NCI-H2107 treated with DMSO at 0.1 percent for 48 hours (cell line): ENCODE measurements at regions not wholly inside any gene's neighbourhood (a gene's known extent, or its start where the extent isn't known, plus 50 kb on each side); places are given as distances from the start of the nearest gene placed in this dataset.

Source experiments
- DNase-seq: peaks from one replicate; lab custom pipeline; 2025; ENCODE audit not compliant: unreplicated experiment; lab: John Stamatoyannopoulos, UW

DNA sequence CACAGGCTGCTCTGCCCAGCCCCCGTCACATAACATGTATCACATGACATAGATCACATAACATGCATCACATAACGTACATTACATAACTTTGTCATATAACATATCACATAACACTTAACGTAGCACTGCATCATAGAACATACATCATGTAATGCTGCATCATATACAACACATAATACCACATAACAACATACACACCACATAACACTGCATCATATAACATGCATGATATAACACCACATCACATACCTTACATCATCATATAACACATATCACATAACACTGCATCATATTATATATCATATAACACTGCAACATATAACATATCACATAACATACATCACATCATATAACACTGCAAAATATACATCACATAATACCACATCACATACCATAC, 83.8 kb downstream of the AXIN2 start:
- no peak for DNase-seq

DNA sequence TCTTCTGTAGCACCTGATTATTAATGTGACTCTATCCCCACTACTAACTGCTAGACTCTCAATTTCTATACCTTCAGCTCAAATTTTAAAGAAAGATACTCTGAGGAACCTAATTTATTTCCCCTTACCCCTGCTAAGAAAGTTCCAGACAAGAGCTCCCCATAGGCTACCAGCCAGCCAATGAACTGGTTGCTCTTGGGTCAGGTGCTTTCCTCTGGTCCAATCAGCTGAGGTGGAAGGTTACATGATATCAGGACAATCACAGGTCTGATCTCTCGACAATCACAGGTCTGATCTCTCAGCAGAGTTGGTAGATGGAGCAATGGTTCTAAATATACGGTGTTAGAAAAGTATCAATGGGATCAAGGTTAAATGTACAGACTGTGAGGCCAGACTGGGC, 86.8 kb downstream of the AXIN2 start:
- no peak for DNase-seq

DNA sequence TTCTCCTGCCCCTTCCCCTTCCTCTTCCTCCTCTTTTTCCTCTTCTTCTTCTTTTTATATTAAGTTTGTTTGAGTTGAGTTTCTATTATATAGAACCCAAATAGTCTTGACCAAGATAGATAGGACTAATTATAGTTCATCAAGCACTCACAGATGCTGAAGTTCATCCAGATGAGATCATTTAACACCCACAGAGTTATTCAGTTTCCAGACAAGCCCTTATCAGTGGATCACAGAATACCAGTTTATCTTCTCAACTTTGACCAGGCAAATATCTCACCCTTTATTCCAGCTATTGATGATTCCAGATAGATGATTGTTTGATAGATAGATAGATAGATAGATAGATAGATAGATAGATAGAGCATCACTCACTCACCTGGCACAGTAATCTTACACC, 87.5 kb downstream of the AXIN2 start:
- no peak for DNase-seq

- DNase-seq, result no peak
These were observed 88.1 kb downstream of the AXIN2 start for GRCh38 chr17:65473363-65473762.

DNA sequence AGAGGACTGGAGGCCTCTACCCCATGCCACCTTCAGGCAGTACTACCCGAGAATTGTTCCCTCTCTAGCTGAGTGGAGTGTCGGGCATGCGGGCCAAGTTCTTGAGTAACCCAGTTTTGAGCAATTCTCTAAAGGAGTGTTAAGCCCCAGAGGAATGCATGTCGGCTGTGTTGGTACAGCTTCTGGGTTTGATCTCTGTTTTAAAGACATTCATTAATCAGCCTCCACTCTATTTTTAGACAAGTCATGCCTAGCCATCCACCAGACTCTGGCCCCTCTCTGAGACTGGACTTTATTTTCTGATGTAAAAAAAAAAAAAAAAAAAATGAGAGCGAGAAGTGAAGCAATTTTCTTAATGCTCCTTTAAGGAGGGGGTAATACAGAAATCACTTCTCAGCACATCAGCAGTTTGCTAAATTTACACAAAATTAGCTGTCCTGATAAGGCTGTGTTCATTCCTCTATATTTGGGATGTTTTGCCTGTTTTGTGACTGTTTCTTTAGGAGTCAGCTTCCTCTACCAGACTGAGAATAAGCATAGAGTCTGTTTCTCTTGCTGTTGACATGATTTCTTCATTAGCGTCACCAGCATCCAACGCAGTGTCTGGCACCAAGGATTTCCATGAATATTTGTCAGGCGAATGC, 88.7 kb downstream of the AXIN2 start:
- DNase-seq, result no peak

DNA sequence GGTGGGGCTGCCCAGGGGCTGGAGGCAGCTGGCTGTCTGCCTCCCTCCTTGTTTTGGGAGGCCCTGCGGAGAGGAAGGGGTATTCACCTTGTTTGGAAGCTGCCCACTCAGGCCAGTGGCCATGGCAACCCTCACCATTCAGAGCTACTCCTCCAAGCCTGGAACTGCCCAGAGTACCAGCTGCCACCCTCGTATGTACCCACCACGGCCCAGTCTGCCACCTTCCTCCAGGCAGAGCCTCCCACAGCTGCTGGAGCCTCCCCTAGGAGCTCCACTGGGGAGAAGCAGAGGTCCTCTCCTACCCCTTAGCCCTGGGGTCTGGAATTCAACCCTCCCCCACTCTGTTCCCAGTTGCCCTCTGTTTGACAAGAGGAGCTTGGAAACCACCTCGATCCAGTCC, 90.7 kb downstream of the AXIN2 start:
- no peak for DNase-seq

DNA sequence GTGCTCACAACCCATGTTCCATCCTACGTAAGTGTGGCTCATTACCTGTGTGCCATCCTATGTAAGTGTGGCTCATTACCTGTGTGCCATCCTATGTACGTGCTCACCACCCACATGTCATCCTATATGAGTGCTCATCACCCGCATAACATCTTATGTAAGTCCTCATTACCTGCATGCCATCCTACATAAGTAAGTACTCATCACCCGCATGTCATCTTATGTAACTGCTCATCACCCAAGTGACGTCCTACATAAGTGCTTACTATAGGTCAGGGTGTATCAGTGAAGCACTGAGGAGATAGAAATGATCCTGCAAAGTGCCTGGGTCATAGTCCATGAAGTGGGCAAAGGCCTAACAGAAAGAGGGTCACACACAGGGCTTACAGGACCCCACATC, 93.1 kb downstream of the AXIN2 start:
- DNase-seq, result no peak

GRCh38 chr17:65467156-65467555, 94.3 kb downstream of the AXIN2 start:
- no peak for DNase-seq

- no peak for DNase-seq
These were observed 94.9 kb downstream of the AXIN2 start for GRCh38 chr17:65466547-65466946.

DNA sequence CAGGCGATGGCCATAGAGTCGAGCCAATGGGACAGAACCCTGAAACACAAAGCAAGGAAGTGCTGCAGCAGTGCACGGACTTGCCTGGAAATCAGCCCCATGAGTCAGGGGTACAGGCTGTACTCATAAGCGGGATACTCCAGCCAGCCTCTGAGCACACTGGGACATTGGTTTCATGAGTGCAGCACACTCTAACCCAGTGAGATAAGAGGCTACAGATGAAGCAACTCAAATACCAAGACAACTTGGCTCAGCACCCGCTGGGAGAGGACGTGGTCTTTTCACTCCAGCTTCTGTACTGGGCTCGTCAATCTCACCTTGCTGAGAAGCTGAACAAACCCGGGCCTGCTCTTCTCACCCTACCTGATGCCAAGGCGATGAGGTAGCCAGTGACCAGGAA, 98.2 kb downstream of the AXIN2 start:
- DNase-seq, result no peak

GRCh38 chr17:65459677-65460347, 101.6 kb downstream of the AXIN2 start:
- DNase-seq, result no peak

DNA sequence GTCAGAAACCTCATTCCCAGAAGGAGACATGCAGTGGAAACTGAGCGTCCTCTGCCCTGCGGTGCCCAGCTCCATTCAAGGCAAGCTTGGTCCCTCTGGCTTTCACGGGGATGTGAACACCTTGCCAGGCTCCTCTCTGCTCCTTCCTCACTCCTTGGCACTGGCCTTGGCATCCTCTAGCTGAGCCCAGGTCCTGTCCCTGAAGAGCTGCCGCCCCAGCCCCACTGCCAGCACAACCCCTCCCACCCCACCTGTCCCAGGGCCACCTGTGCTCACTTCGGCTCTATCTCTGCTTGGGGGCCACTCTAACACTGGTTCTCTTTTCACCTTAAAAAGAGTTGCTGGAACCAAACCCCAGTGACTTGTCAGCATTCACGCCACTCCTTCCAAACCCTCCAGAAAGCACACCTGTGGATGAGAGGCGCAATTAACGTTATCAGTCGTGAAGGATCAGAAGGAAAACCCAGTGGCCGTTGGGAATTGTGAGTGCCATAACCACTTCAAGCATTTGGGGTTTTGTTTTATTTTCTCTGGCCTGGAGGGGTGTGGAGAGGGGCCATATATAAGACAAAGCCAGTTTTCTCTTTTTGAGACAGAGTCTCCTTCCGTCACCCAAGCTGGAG, 103.7 kb downstream of the AXIN2 start:
- no peak for DNase-seq

GRCh38 chr17:65457183-65457582, 104.3 kb downstream of the AXIN2 start:
- DNase-seq, result no peak

- no peak for DNase-seq
These were observed 104.9 kb downstream of the AXIN2 start for GRCh38 chr17:65456368-65457151.

GRCh38 chr17:65455972-65456343, 105.5 kb downstream of the AXIN2 start:
- DNase-seq, result no peak

DNA sequence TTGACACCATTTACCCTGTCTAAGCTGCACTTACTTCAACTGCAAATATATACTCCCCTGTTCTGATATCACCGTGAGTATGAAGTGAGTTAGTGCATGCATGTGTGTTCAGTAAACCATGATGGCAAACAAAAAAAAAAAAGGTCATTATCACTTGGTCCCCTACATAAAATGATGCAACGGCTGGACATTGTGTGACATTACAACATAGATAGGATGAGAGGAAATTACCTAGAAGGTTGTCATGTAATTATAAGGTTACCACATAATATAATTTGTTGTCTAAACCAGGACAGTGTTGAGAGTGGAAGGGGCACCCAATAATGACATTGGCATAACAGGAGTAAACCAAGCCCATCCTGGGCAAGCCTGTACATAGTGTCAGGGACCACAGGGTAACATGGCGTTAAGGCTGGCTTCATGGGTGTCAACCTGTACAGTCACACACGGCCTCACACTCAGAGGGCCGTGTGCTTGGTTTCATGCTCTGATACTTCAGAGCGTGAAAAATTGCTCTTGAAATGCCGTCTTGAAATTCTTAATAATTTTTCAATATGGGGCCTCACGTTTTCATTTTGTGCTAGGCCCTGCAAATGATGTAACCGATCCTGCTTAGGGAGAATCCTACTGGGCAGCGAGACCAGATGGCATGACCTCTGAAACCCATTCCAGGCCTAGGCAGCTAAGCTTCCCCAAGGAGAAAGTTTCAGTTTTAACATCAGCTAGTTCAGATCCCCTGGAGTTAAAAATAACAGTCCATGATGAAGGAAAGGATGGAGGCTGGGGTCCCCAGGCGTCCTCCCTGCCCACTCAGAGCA, 106.1 kb downstream of the AXIN2 start:
- DNase-seq, result no peak

DNA sequence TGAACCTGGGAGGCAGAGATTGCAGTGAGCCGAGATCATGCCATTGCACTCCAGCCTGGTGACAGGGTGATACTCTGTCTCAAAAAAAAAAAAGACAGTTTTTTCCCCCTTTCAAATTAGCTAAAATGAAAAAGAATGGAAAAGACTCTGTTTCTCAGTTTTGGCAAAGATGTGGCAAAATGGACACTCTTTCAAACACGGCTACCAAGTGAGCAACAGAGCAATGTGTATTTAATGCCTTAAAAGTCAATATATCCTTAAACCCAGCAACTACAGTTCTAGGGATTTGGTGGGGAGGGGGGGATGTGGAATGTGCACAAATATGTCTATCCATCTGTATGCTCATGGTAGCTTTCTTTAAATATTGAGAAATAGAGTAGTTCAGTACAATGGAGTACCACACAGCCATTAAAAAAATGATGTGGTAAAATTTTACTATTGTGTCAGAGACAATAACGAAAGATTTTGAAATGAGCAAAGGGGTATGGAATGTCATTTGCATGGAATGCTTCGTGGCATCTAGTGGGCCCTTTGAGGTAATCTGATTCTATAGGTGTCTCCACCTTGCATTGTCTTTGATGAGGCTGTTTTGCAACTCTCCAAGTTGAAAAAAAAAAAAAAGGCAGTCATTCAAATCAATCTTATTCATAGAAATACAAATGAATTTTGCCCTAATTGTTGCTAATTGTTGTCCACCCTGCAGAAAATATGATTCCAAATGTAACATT, 108.1 kb downstream of the AXIN2 start:
- DNase-seq, result no peak

- DNase-seq, result no peak
These were observed 112.0 kb downstream of the AXIN2 start for GRCh38 chr17:65449495-65449894.

DNA sequence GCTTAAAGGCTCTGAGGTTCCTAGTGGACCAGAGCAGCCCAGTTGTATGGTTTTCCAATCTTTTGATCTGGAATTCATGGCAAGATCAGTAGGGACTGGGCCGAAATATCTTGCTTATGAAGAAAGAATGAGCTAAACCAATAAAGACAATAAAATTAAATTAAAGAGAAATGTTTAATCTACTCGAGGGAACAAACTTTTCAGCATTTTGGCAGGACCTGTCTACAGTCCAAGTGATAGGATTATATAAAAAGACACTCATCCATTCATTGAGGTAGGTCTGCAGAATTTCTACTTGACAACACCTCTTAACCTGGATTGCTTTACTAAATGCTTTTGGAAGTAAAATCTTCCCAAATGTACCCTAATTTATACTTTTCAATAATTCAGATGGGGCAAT, 113.6 kb downstream of the AXIN2 start:
- DNase-seq, result no peak

GRCh38 chr17:65446838-65447526, 114.5 kb downstream of the AXIN2 start:
- DNase-seq, result no peak
